ENCODE measurements at regions not wholly inside any gene's neighbourhood (a gene's known extent, or its start where the extent isn't known, plus 50 kb on each side); places are given as distances from the start of the nearest gene placed in this dataset.

GRCh38 chr1:59146056-59146455 lies 150.8 kb upstream of the FGGY start:
- no peaks in the 10 kb centered on the region for H3K36me3 Mint-ChIP-seq (ENCODE audit: low read depth, unreplicated experiment)
- no peak for DNase-seq (ENCODE audit: low spot score)
- TF ChIP-seq, protein P1, sequence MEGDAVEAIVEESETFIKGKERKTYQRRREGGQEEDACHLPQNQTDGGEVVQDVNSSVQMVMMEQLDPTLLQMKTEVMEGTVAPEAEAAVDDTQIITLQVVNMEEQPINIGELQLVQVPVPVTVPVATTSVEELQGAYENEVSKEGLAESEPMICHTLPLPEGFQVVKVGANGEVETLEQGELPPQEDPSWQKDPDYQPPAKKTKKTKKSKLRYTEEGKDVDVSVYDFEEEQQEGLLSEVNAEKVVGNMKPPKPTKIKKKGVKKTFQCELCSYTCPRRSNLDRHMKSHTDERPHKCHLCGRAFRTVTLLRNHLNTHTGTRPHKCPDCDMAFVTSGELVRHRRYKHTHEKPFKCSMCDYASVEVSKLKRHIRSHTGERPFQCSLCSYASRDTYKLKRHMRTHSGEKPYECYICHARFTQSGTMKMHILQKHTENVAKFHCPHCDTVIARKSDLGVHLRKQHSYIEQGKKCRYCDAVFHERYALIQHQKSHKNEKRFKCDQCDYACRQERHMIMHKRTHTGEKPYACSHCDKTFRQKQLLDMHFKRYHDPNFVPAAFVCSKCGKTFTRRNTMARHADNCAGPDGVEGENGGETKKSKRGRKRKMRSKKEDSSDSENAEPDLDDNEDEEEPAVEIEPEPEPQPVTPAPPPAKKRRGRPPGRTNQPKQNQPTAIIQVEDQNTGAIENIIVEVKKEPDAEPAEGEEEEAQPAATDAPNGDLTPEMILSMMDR (IDR thresholded peaks at IDR 0.05; ENCODE audit: unreplicated experiment): no peak
- no peaks in the 10 kb centered on the region for H3K9me3 Mint-ChIP-seq (ENCODE audit: unreplicated experiment)
- H3K4me3 Mint-ChIP-seq (ENCODE audit: unreplicated experiment): peak overlapping the region; percentile 89
- H3K4me1 Mint-ChIP-seq (ENCODE audit: unreplicated experiment): peaks cover 21% of the 10 kb centered on the region
- no peak overlapping the region for H3K27ac Mint-ChIP-seq (ENCODE audit: unreplicated experiment)
- peaks cover 7% of the 10 kb centered on the region for H3K27me3 Mint-ChIP-seq (ENCODE audit: unreplicated experiment)

GRCh38 chr1:59146651-59147358 lies 150.1 kb upstream of the FGGY start:
- Mint-ChIP-seq H3K27ac (ENCODE audit: unreplicated experiment) (no peak overlapping the region), H3K36me3 (ENCODE audit: low read depth, unreplicated experiment) (no peaks in the 10 kb centered on the region), H3K4me3 (ENCODE audit: unreplicated experiment) (peak overlapping the region; percentile 89), H3K4me1 (ENCODE audit: unreplicated experiment) (peaks cover 21% of the 10 kb centered on the region), H3K27me3 (ENCODE audit: unreplicated experiment) (peaks cover 7% of the 10 kb centered on the region), H3K9me3 (ENCODE audit: unreplicated experiment) (no peaks in the 10 kb centered on the region)
- TF ChIP-seq, protein P1 (IDR thresholded peaks at IDR 0.05; ENCODE audit: unreplicated experiment): no peak
- peak; percentile 59 for DNase-seq (ENCODE audit: low spot score)

GRCh38 chr1:59149435-59149834 lies 147.5 kb upstream of the FGGY start:
- peaks cover 7% of the 10 kb centered on the region for H3K4me1 Mint-ChIP-seq (ENCODE audit: unreplicated experiment)

DNA sequence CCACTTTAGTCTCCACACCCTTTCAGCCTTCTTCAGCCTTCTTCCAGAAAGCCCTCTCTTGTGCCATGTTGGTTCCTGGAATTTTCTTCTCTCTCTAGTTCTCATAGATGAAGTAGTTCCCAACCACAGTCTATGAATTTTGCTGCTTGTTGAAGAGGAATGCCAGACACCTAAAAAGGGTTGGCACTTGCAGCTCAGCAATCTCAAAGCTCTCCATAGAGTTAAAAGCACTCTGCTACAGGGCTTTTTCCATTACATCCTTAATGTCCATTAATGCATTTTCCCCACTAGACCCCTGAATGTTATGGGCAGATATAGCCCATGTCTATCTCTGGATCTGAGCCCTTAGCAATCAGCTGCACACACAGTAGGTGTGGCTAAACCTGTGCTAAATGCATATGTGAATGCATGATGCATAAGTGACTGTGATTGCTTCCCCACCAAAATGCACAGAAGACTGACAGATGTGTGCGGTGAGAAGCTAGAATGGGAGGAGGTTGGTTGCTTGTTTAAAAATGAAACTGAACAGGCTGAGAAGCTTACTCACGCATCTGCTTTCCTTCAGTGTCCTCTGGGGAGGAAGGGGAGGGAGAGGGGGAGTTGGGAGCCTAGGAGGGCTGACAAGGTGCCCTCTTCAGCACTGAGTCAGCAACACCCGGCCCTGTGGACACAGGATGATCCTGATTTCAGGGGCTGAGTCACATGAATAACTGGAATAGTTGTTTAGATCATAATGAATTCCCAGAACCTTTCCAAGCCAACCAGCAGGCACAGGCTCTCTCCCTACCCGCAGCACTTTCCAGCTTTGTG lies 146.1 kb upstream of the FGGY start:
- Mint-ChIP-seq H3K4me1 (ENCODE audit: unreplicated experiment) (peaks cover 14% of the 10 kb centered on the region), H3K9me3 (ENCODE audit: unreplicated experiment) (no peaks in the 10 kb centered on the region), H3K27me3 (ENCODE audit: unreplicated experiment) (peaks cover 2% of the 10 kb centered on the region), H3K36me3 (ENCODE audit: low read depth, unreplicated experiment) (no peaks in the 10 kb centered on the region), H3K27ac (ENCODE audit: unreplicated experiment) (no peak overlapping the region), H3K4me3 (ENCODE audit: unreplicated experiment) (no peak overlapping the region)
- TF ChIP-seq, protein P1 (IDR thresholded peaks at IDR 0.05; ENCODE audit: unreplicated experiment): no peak
- no peak for DNase-seq (ENCODE audit: low spot score)

More at GRCh38 chr1:59149435-59149834, 147.5 kb upstream of the FGGY start:
- peaks cover 2% of the 10 kb centered on the region for H3K27me3 Mint-ChIP-seq (ENCODE audit: unreplicated experiment)
- no peaks in the 10 kb centered on the region for H3K36me3 Mint-ChIP-seq (ENCODE audit: low read depth, unreplicated experiment)
- H3K27ac Mint-ChIP-seq (ENCODE audit: unreplicated experiment): no peak overlapping the region
- H3K9me3 Mint-ChIP-seq (ENCODE audit: unreplicated experiment): no peaks in the 10 kb centered on the region
- TF ChIP-seq, protein P1 (IDR thresholded peaks at IDR 0.05; ENCODE audit: unreplicated experiment): no peak
- H3K4me3 Mint-ChIP-seq (ENCODE audit: unreplicated experiment): no peak overlapping the region
- no peak for DNase-seq (ENCODE audit: low spot score)

DNA sequence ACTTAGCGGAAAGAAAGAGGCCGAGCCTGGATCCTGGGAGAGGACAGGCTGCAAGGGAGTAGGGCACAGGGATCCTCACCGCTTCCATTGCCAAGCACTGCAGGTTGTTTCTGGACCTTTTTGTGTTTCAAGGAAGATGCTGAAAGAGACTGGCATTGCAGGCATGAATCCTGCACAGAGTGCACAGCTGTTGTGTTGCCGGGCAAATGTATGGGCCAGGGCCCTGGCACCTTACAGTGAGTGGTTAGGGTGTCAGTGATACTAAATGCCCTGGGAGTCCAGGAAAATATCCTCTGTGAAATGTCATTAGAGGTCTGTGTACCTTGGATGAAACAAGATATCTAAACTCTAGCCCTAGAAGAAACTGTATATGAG lies 145.5 kb upstream of the FGGY start:
- H3K27ac Mint-ChIP-seq (ENCODE audit: unreplicated experiment): no peak overlapping the region
- no peaks in the 10 kb centered on the region for H3K36me3 Mint-ChIP-seq (ENCODE audit: low read depth, unreplicated experiment)
- no peak overlapping the region for H3K4me3 Mint-ChIP-seq (ENCODE audit: unreplicated experiment)
- H3K4me1 Mint-ChIP-seq (ENCODE audit: unreplicated experiment): peaks cover 19% of the 10 kb centered on the region
- H3K27me3 Mint-ChIP-seq (ENCODE audit: unreplicated experiment): peaks cover 2% of the 10 kb centered on the region
- TF ChIP-seq, protein P1 (IDR thresholded peaks at IDR 0.05; ENCODE audit: unreplicated experiment): no peak
- H3K9me3 Mint-ChIP-seq (ENCODE audit: unreplicated experiment): no peaks in the 10 kb centered on the region
- DNase-seq (ENCODE audit: low spot score): no peak

Measured in endothelial cell (in vitro differentiated cells).